Prostate gland (tissue), 2 donors: ENCODE measurements at regions not wholly inside any gene's neighbourhood (a gene's known extent, or its start where the extent isn't known, plus 50 kb on each side); places are given as distances from the start of the nearest gene placed in this dataset.

Source experiments
- DNase-seq: peaks from one replicate; pipeline ENCODE4 v3.0.0-alpha.2; 2019; ENCODE audit warnings: low spot score
- H3K27ac ChIP-seq, 2 donors: fragments of 200-600 bp; sonication (generic); 2 replicates each; pipeline ENCODE4 v1.5.1; 2017 to 2019
- H3K27me3 ChIP-seq: fragments of 200-600 bp; sonication (generic); replicated peaks from 2 replicates; pipeline ENCODE4 v1.5.1; 2019; ENCODE audit not compliant: insufficient read depth
- H3K36me3 ChIP-seq, 2 donors: fragments of 200-600 bp; sonication (generic); 1 replicate in 1 of 2; 2 replicates in 1 of 2; pipeline versions ENCODE4 v1.5.1 to v1.8.1; 2017 to 2019
- H3K4me1 ChIP-seq: fragments of 200-600 bp; sonication (generic); replicated peaks from 2 replicates; pipeline ENCODE4 v1.5.1; 2019
- H3K4me3 ChIP-seq, 2 donors: fragments of 200-600 bp; sonication (generic); 2 replicates each; pipeline ENCODE4 v1.5.1; 2017 to 2019
- H3K9me3 ChIP-seq: fragments of 200-600 bp; sonication (generic); 2 replicates; pipeline ENCODE4 v1.5.1; 2017
- POLR2A ChIP-seq: fragments of 450-650 bp; IDR thresholded peaks from one replicate; pipeline ENCODE4 v1.6.1; 2016; ENCODE audit warnings: antibody characterized with exemption, mild to moderate bottlenecking
- POLR2AphosphoS5 ChIP-seq: sonication (generic); formaldehyde crosslinking; IDR thresholded peaks from one replicate; pipeline ENCODE4 v1.6.1; 2017; ENCODE audit warnings: antibody characterized with exemption
- WGBS: methylation state at CpG from one replicate; pipeline ENCODE4 v1.1.5; 2018; 5-methylcytosine and 5-hydroxymethylcytosine counted together
- intact Hi-C: fragments of 100-400 bp; cut with DNase I; formaldehyde crosslinking; loops from one replicate; pipeline ENCODE4 v1.14.2; 2022
- TF ChIP-seq, protein P1 (sequence below), 4 experiments: fragments of 200-600 bp in 2 of 4; fragments of 450-650 bp in 2 of 4; sonication (generic) in 2 of 4; IDR thresholded peaks; 1 replicate in 3 of 4; 2 replicates in 1 of 4; pipeline ENCODE4 v1.5.1; 2016 to 2019; ENCODE audit warnings: antibody characterized with exemption in 4 of 4, mild to moderate bottlenecking in 2 of 4, moderate library complexity in 2 of 4

DNA sequence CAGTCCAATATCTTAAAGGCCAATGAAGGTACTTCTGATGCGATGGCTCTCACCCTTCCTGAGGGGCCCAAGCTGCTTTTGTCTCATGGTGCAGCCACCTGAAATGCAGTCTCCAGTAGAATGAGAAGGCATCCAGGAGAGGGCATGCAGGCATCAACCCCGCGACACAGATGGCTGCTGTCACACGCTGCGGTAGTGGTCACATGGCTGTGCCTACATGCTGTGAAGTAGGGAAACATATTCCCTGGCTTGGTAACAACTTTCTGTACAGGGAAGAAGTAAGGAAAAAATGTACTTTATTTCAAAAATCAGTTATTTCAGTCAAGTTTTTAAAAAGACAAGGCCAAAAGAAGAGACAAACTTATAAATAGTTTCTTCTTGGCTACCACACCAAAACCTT is 139.9 kb downstream of the TRIML1 start:
- DNase-seq: no peak
- H3K36me3 ChIP-seq: no peaks in the 10 kb centered on the region
- 96% methylated on average over 5 of the region's 5 CpGs for WGBS
- TF ChIP-seq POLR2AphosphoS5: no peak
- no peaks in the 10 kb centered on the region for H3K9me3 ChIP-seq
- H3K4me3 ChIP-seq: no peak overlapping the region
- no peak overlapping the region for H3K27ac ChIP-seq
- no peaks in the 10 kb centered on the region for H3K27me3 ChIP-seq
- intact Hi-C loops: no loop called here
- no peaks in the 10 kb centered on the region for H3K4me1 ChIP-seq

DNA sequence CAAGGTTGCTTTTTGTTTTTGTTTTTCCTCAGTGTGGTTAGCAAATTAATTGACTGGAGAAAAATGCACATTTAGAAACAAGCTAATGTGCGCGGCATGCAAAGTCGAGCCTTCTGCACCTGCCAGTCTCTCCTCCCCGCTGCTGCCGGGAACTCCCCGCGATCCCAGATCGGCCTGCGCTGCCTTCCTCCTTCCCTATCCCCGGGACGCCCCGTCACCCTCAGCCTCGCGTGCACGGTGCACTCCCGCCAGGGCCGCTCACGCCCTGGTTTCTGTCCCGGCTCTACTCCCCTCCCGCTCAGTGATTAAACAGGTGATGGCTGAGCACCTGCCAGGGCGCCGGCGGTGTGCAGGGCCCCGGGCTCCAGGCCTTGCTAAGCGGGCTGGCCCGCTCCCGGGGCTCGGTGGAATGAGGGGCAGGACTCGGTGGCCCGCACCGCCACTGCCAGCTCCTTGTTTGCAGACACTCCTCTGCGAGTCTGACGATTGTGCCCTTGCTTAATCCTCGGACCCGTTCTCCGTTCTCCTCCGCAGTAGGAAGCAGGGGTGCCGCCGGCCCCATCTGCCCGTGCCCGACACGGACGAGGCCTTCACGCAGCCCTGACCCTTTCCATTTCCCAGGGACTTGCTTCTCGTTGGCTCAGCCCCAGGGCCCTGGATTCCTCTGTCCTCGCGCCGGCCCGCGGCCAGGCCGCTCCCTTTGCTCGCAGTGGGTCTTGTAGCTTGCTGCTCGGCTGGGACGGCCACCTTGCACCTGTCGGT is 143.4 kb downstream of the TRIML1 start:
- Histone ChIP-seq H3K9me3 (no peaks in the 10 kb centered on the region), H3K4me3 (no peak overlapping the region), H3K27me3 (no peaks in the 10 kb centered on the region), H3K27ac (no peak overlapping the region), H3K36me3 (no peaks in the 10 kb centered on the region), H3K4me1 (no peaks in the 10 kb centered on the region)
- TF ChIP-seq, protein P1, sequence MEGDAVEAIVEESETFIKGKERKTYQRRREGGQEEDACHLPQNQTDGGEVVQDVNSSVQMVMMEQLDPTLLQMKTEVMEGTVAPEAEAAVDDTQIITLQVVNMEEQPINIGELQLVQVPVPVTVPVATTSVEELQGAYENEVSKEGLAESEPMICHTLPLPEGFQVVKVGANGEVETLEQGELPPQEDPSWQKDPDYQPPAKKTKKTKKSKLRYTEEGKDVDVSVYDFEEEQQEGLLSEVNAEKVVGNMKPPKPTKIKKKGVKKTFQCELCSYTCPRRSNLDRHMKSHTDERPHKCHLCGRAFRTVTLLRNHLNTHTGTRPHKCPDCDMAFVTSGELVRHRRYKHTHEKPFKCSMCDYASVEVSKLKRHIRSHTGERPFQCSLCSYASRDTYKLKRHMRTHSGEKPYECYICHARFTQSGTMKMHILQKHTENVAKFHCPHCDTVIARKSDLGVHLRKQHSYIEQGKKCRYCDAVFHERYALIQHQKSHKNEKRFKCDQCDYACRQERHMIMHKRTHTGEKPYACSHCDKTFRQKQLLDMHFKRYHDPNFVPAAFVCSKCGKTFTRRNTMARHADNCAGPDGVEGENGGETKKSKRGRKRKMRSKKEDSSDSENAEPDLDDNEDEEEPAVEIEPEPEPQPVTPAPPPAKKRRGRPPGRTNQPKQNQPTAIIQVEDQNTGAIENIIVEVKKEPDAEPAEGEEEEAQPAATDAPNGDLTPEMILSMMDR (IDR thresholded peaks at IDR 0.05): no peak
- no peak for TF ChIP-seq POLR2A
- TF ChIP-seq POLR2AphosphoS5: no peak
- WGBS: 2% methylated on average over 55 of the region's 55 CpGs
- DNase-seq: no peak
- intact Hi-C loops: no loop called here

DNA sequence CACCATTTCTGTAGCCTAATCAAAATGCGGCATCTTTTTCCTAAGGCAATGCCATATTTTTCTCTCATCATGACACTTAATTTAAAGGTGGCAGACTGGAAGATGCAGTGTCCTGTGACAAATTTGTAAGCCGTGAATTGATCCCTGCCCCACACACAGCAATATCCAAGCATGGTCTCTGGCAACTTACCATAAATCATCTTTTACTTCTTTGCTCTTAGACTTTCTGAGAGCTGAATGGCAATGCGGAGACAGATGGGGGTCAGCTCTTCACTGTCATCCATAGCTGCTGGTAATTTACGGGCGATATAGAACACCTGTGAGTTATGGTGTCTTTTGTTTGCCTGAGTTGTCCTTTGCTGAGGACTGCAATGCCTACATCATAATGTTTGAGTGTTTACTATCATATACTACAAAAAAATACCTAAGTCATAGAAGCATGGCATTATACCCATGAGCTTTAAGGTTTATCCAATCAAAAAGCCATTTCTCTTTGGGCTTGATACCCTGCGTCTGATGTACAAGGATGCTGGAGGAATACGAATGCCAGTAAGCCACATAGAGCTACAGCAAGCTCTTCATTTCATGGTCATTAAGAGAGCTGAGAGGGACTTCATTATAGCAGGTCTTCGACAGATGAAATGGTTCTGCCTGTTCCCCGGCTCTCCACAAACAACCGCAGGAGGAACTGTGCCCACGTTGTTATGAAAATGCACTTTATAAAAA is 148.1 kb downstream of the TRIML1 start:
- H3K4me1 ChIP-seq: no peaks in the 10 kb centered on the region
- 91% methylated on average over 11 of the region's 11 CpGs for WGBS
- TF ChIP-seq, protein P1 (IDR thresholded peaks at IDR 0.05): no peak
- TF ChIP-seq POLR2AphosphoS5 (no peak), POLR2A (no peak)
- H3K36me3 ChIP-seq: no peaks in the 10 kb centered on the region
- intact Hi-C loops: no loop called here
- no peaks in the 10 kb centered on the region for H3K9me3 ChIP-seq
- H3K4me3 ChIP-seq: no peak overlapping the region
- H3K27me3 ChIP-seq: peaks cover 3% of the 10 kb centered on the region
- no peak overlapping the region for H3K27ac ChIP-seq
- DNase-seq: no peak

DNA sequence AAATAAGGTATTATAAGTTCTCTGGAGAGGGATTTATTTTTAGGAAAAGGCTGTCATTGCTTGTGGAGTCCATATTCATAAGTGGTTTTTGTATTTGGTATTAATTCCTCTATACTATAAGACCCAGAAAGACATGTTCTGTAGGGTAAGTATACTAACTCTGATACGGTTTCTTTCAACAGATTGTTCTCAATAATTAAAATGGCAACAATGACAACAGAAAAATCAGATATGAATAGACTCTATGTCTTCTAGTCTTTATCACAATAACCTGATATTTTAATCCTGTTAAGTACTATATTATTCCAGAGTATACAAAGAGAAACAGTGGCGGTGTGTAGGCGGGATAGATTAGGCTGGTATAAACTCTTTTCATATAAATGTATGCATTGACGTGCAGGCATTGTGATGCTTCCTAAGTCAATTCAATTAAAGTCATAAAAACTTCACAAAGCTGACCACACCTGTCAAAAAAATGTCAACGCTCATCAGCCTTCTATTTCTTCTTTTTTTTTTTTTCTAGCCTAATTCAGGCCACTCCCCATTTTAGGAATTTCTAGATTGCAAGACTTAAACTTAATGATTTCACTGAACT is 150.4 kb downstream of the TRIML1 start:
- intact Hi-C loops: no loop called here
- Histone ChIP-seq H3K27me3 (peaks cover 3% of the 10 kb centered on the region), H3K4me1 (no peaks in the 10 kb centered on the region), H3K4me3 (no peak overlapping the region), H3K27ac (no peak overlapping the region), H3K9me3 (no peaks in the 10 kb centered on the region), H3K36me3 (no peaks in the 10 kb centered on the region)
- WGBS: 74% methylated on average over 5 of the region's 5 CpGs
- TF ChIP-seq, protein P1 (IDR thresholded peaks at IDR 0.05): no peak
- TF ChIP-seq POLR2AphosphoS5: no peak
- no peak for TF ChIP-seq POLR2A
- no peak for DNase-seq

DNA sequence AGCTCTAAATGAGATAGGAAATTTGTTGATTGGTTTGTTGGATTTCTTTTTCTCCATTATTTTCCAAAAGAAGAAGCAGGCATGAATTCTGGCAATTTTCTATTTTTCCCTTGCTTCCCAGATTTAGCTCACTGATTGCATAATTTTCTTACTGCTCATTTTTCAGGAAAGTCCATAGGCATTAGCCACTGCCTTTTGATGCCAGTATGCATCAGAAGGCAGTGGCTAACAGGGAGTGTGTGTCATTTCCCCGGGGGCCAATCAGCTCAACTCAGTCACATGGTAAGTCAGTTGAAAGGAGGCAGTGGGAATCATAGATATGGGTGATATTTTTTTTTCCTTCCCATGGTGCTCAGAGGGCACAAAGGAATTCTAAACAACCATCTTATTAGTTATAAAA is 156.7 kb downstream of the TRIML1 start:
- H3K27ac ChIP-seq: no peak overlapping the region
- TF ChIP-seq POLR2A (no peak), POLR2AphosphoS5 (no peak)
- TF ChIP-seq, protein P1 (IDR thresholded peaks at IDR 0.05): no peak
- intact Hi-C loops: no loop called here
- no peak for DNase-seq
- WGBS: 96% methylated on average over 1 of the region's 1 CpG
- H3K27me3 ChIP-seq: no peaks in the 10 kb centered on the region
- no peak overlapping the region for H3K4me3 ChIP-seq
- no peaks in the 10 kb centered on the region for H3K9me3 ChIP-seq
- H3K36me3 ChIP-seq: no peaks in the 10 kb centered on the region
- H3K4me1 ChIP-seq: no peaks in the 10 kb centered on the region
